Medulla oblongata (tissue), 1 donor: ENCODE measurements at regions not wholly inside any gene's neighbourhood (a gene's known extent, or its start where the extent isn't known, plus 50 kb on each side); places are given as distances from the start of the nearest gene placed in this dataset.
"Not testable (repeated sequence)": the region's sequence is repeated elsewhere in the genome, so short reads cannot be mapped to it uniquely, and the experiment has no call there.

Experiments
- DNase-seq: peaks from one replicate; pipeline ENCODE4 v3.0.0-alpha.2; 2015; ENCODE audit errors: extremely low spot score

DNA sequence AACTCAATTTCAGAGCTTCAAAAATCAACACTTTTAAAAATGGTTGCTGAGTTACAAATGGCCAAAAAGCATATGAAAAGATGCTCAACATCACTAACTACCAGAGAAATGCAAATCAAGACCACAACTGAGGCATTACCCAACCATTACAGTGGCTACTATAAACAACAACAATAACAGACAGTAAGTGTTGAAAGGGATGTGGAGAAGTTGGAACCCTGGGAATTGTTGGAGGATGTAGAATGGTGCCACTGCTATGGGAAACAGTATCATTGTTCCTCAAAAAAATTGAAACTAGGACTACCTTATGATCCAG, 173.3 kb upstream of the SPRED2 start:
- DNase-seq, result no peak

DNA sequence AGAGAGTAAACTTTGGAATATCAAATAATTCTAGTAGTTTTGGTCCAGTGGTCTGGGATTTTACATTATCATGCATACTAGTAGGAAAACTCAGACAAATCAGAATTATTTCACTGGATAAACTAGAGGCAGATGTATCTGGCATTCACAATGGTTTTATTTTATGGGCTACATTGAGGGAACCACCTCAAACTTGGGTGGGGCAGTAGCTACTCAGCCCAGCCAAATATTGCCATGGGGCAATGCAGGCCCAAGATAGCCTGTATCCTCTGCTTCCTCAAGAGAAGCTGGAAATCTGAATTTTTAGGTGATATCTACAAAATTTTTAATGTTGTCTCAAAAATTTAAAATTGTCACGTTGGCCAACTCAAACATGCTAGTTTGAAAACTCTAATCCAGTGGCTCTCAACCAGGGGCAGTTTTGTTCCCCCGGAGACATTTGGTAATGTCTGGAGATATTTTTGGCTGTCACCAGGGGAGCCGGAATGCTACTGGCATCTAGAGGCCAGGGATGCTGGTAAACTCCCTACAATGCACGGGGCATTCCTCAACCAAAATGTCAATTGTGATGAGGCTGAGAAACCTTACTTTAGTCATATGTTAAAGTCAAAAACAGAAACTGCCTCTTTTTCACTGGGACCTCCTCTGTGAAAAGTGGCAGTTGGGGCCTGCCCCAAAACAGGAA, 172.8 kb upstream of the SPRED2 start:
- no peak for DNase-seq

DNA sequence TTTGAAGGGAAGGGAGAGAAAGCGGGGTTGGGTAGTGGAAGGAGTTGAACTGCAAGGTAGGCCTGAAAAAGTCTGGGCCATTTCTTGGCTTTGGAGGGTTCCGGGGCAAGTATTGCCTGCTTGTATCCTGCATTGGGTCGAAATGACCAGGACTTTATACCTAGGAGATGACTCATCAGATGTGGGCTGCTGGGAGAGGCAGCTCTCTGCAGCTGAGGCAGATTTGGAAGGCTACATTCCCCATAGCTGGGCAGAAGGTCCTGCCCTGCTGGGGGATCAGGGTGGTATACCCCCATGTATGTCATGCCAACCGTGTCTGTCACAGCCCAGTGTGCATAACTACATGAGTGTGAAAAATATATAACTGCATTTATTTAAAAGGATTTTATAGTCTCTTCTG, 171.8 kb upstream of the SPRED2 start:
- no peak for DNase-seq

DNA sequence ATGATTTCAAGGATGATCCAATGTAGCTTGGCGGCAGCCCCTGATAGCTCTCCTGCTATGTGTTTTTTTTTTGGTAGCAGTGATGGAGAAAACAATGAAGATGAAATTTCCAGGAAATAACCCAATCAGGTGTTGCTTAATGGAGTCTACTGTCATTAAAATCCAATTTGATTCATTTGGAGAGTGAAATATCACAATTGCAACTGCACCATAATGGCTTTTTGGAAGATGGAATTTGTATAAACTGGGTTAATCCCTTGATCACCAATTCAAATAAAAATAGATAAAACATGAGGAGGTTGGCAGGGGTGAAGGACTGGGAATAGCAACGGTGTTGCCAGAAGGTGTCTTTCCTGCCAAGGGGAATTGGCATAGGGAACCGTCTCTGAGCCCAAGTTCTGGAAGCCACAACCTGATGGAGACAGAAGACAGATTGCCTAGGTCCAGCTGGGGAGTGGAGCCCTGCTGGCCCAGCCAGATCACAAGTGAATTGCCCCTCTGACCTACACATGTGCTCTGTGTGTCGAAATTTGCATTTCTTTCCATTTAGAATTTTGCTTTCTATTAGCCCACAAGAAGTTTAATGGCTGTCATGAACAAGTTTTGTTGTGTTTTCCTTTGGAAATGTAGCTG, 170.3 kb upstream of the SPRED2 start:
- peak; percentile 12 for DNase-seq

DNA sequence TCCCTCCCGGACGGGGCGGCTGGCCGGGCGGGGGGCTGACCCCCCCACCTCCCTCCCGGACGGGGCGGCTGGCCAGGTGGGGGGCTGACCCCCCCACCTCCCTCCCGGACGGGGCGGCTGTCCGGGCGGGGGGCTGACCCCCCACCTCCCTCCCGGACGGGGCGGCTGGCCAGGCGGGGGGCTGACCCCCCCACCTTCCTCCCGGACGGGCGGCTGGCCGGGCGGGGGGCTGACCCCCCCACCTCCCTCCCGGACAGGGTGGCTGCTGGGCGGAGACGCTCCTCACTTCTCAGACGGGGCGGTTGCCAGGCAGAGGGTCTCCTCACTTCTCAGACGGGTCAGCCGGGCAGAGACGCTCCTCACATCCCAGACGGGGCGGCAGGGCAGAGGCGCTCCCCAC, 168.5 kb upstream of the SPRED2 start:
- not testable (repeated sequence) for DNase-seq

DNA sequence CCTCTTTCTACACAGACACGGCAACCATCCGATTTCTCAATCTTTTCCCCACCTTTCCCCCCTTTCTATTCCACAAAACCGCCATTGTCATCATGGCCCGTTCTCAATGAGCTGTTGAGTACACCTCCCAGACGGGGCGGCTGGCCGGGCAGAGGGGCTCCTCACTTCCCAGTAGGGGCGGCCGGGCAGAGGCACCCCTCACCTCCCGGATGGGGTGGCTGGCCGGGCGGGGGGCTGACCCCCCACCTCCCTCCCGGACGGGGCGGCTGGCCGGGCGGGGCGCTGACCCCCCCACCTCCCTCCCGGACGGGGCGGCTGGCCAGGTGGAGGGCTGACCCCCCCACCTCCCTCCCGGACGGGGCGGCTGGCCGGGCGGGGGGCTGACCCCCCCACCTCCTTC, 168.0 kb upstream of the SPRED2 start:
- not testable (repeated sequence) for DNase-seq

DNA sequence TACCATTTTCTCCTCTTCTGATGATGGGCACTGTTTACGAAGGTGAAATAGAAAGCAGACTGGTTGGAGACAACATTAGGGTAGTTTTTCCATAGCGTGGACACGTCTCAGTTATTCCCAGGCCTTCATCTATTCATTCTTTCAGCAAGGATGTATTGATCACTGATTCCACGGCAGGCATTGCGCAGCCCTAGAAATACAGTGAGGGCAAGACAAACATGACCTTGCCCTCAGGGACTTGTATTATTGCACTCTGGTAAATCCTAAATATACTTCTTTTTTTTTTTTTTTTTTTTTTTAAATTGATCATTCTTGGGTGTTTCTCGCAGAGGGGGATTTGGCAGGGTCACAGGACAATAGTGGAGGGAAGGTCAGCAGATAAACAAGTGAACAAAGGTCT, 167.3 kb upstream of the SPRED2 start:
- no peak for DNase-seq

DNA sequence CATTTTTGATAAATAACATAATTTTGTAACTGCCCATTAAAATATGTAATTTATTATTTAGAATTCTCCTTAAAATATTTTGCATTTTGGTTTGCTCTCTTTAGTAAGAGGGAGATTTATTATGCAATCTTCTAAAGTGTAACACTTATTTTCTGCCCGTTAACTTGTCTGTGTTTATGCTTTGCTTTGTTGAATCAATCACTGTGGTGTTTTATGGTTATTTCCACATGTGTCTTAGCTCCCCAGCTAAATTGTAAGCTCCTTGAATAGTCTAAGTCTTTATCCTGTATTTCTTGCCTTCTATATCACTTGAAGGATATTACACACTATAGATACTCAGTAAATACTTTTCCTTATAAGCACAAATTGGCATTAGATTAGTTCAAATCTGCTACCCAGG, 166.6 kb upstream of the SPRED2 start:
- DNase-seq, result no peak

DNA sequence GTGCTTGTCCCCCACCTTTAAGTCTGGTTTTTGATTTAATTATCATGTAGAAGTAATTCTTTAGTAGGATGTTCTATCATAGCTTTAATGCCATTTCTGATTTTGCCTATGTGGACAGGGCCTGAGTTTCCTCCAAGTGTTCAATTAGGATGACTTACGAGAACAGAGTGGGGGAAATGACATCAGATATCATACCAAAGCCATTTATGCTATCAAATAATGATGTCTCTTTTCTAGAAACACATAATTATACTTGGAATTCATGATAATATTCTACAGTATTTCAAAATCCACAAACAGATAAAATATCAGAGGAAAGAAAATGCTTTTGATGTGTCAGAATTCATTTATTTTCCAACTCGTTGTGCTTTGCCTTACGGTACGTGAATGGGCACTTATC, 165.9 kb upstream of the SPRED2 start:
- no peak for DNase-seq

DNA sequence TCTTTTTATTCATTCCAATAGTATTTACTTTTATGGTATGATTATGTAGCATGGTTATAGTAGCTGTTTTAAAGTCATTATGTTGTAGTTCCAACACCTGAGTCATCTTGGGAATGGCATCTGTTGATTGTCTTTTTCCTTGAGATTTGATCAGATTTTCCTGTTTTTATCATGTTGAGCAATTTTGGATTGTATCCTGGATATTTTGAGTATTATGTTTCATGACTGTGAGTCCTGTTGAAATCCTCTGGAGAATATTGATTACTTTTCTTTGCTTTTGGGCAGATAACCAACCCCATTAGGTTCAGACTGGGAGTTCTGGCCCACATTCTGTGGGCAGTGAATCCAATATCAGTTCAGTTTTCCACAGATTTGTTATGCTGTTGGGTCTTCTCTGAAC, 163.2 kb upstream of the SPRED2 start:
- DNase-seq, result no peak

DNA sequence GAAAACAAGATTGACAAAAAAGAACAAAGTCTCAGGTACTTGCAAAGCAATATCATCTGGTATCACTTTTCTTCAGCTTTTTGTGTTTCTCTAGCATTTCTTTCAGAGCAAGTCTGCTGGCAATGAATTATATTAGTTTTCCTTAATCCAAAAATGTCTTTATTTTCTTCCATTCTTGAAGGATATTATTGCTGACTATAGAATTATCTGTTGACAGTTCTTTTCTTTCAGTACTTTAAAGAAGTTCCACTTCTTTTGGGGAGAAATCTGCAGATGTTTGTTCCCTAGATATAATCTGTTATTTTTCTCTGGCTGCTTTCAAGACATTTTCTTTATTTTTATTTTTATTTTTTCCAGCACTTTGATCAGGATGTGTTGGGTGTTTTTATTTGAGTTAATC, 161.8 kb upstream of the SPRED2 start:
- no peak for DNase-seq

DNA sequence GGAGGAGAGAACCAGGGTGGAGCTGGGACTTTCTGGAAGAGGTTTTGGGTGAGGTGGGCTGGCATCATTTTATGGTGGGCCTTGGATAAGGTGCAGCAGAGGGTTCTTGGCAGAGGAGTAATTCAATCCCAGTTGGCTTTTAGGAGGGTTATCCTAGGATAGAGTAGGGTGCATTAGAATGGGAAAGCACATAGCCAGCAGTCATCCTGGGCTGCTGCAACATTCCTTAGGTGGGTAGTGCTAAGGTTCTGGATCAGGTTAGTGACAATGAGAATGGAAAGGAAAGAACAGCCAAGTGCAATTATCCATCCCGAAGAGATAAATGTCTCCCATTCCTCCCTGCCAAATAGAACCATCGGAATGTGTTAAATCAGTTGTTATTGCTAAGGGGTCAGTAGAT, 157.3 kb upstream of the SPRED2 start:
- no peak for DNase-seq

DNA sequence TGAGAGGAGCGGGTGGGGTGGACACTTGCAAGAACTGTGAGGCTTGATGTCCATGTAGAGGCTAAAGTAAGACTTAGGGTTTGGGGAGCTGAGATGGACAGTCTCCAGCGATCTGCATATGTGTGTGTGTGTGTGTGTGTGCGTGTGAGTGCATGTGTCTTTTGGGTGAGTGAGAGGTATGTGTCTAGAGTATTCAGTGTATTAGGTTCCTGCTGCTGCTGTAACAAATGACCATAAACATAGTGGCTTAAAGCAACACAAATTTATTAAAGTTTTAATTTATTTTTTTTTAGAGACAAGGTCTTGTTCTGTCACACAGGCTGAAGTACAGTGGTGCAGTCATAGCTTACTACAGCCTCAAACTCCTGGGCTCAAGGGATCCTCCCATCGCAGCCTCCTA, 155.4 kb upstream of the SPRED2 start:
- no peak for DNase-seq

DNA sequence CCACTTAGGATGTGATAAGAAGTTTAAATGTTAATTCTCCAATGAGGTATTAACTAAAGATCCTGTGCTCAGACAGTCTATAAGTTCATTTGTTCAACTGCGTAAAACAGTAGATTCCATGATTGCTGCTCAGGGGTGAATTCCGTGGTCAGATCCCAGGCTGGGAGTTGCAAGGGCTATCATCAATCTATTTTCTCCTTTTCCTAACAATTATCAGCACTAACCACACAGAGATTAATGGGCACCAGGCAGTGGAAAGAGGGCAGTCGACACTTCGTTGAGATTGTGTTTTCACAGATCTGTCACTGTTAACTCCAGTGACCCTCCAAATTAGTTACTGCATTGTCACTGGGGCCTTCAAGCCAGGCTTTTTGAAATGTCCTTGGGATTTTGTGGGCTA, 154.1 kb upstream of the SPRED2 start:
- no peak for DNase-seq

DNA sequence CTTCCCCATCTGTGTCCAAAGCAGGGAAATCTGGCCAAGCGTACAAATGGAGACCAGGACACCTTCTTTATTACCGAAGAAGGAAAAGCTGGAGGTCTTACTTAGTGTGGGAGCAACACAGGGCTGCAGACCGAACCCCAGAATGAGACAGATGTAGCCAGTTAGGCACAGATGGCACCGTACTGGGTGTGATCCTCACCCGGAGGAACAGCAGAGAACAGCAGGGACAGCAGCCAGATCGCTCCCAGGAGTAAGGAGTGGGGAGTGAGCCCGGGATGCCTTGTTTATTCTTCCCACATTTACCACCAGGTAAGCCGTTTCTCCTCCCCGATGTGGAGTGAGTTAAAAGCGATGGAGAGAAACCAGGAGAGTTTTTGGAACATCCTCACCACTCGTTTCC, 150.7 kb upstream of the SPRED2 start:
- no peak for DNase-seq

DNA sequence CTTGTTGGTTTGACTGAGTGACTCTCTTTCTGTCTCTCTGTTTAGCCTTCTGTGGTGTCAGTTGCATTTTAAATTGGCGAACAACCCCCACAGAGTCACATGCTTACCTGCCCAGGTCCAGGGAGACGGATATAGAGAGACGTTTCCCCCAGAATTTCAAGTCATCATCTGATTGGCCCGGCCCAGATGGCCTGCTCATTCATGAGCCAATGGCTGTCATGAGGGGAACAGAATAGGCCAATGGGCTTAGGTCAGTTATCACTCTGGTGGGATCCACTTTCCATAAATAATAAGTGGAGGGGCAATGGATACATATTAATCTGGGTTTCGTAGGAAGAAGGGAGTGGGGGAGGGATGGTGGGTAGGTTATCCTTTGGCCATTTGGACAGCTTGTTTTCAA, 150.0 kb upstream of the SPRED2 start:
- no peak for DNase-seq

DNA sequence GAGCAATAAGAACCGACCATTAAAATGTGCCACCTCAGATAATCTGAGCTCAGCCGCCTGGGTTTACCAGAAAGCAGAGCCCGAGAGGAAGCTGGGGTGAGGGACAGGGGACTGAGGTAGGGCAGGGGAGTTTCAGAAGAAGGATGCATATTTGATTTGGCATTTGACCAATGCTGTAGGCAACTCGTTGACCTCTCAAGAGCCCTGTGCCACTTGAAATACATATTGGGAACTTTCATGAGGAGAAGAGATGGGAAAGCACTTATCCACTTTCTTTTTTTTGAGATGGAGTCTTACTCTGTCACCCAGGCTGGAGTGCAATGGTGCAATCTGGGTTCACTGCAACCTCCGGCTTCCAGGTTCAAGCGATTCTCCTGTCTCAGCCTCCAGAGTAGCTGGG, 148.4 kb upstream of the SPRED2 start:
- DNase-seq, result no peak

DNA sequence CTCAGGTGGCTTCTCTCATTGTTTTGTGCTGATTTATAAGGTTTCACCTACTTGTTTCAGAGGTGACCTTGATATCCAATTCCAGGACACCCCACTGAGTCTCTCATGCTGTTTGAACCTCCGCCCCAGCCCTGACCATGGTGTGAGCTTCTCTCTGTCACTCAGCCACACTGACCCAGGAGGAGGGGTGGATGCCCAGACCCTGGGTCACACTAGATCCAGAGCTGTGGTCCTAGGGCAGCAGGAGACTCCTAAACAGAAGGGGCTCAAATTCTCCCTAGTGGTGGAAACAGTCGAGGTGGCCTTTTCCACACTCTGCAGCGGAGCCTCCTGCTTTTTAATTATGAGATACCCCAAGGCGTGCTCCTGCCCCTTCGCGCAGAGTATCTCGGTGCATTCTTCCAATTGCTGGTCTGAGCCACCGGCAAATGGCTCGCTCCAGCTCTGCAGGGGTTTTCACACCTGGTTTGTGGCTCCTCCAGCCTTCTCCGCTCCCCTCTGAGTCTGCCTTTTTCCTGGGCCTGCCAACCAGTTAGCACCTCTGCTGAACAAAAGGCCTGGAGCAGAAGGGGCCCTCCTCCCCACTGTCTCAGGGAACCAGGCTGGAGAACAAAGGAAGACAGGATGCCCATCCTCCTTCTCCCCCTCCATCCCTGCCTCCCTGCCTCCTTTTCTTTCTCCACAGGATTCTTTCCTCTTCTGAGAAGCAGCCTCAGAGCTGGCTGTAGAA, 147.3 kb upstream of the SPRED2 start:
- no peak for DNase-seq

DNA sequence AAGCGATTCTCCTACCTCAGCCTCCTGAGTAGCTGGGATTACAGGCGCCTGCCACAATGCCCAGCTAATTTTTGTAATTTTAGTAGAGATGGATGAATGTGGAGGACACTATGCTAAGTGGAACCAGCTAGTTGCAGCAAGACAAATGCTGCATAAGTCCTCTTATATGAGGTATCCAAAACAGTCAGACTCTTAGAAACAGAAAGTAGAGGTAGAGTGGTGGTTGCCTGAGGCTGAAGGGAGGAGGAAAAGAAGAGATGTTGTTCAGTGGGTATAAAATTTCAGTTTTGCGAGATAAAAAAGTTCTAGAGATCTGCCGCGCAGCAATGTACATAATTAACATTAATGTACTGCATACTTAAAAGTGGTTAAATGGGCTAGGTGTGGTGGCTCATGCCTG, 145.3 kb upstream of the SPRED2 start:
- DNase-seq, result no peak

DNA sequence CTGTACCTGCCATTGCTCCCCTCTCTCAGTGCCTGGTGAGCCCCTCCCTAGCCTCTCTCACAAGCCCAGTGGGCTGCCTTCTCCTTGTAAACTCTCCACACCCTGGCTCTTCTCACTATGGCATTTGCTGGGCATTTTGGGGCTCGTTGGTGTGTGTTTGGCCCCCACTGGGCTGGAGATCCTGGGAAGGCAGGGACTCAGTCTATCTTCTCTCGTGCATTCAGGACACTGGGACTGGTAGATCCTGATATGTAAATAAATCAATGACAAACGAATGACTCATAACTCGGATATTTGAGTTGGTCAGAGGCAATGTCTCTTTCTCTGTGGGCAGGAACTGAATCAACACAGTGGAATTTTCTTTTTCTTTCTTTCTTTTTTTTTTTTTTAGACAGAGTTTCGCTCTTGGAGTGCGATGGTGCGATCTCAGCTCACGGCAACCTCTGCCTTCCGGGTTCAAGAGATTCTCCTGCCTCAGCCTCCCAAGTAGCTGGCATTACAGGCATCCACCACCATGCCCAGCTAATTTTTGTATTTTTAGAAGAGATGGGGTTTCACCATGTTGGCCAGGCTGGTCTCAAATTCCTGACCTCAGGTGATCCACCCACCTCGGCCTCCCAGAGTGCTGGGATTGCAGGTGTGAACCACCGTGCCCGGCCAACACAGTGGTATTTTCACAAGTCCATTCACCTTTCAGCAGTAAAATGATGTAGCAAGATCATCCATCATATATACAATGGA, 144.6 kb upstream of the SPRED2 start:
- DNase-seq, result no peak

DNA sequence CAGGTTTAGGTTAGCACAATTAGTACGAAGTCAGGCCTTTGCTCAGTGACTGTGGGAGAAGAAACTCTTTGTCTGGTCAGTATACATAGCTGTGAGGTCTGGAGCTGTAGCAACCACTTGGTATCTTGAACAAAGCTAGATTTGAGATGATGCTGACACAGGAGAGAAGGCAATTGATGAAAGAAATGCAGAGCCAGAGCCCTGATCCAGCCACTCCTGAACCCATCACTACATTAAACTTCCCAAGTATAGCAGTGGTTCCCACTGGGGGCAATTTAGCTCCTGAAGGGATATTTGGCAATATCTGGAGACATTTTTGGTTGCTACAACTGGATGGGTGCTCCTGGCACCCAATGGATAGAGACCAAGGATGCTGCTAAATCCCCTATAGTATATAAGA, 143.9 kb upstream of the SPRED2 start:
- DNase-seq, result no peak

DNA sequence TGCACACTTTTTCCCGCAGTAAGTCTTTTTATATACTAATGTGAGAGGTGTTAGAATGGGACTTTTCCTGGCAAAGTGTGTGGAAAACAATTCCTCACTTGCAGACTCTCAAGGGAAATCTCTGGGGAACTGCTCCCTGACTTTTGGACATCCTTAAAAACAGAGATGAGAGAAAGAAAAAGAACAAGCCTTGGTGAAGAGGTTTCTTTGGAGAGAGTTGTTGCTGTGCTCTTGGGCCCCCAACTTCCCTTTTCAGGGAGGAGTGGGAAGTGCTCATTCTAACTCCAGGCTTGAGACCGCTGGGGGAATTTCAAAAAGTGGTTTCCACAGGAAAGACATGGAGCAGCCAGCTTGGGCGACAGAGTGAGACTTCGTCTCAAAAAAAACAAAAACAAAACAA, 142.6 kb upstream of the SPRED2 start:
- peak; percentile 43 for DNase-seq
